GM12892 (cell line): ENCODE measurements at regions not wholly inside any gene's neighbourhood (a gene's known extent, or its start where the extent isn't known, plus 50 kb on each side); places are given as distances from the start of the nearest gene placed in this dataset.
"Not testable (repeated sequence)": the region's sequence is repeated elsewhere in the genome, so short reads cannot be mapped to it uniquely, and the experiment has no call there.

Experiments used
- DNase-seq: peaks from one replicate; pipeline ENCODE4 v3.0.0; 2011; ENCODE audit not compliant: insufficient read length
- FAIRE-seq: peaks from 2 replicates; lab custom pipeline; 2011; peaks lifted over from hg19 to GRCh38; lab: Jason Lieb, UNC
- POLR2A ChIP-seq: IDR thresholded peaks from 2 replicates; pipeline ENCODE4 v1.6.1; 2011; ENCODE audit warnings: low read depth, low read length, control low read depth
- POLR2AphosphoS5 ChIP-seq: IDR thresholded peaks from 2 replicates; pipeline ENCODE4 v1.6.1; 2011; ENCODE audit warnings: low read depth, low read length, control low read depth
- TAF1 ChIP-seq: IDR thresholded peaks from 2 replicates; pipeline ENCODE4 v1.6.1; 2011; ENCODE audit warnings: low read depth, mild to moderate bottlenecking, control low read depth, low read length, borderline replicate concordance

DNA sequence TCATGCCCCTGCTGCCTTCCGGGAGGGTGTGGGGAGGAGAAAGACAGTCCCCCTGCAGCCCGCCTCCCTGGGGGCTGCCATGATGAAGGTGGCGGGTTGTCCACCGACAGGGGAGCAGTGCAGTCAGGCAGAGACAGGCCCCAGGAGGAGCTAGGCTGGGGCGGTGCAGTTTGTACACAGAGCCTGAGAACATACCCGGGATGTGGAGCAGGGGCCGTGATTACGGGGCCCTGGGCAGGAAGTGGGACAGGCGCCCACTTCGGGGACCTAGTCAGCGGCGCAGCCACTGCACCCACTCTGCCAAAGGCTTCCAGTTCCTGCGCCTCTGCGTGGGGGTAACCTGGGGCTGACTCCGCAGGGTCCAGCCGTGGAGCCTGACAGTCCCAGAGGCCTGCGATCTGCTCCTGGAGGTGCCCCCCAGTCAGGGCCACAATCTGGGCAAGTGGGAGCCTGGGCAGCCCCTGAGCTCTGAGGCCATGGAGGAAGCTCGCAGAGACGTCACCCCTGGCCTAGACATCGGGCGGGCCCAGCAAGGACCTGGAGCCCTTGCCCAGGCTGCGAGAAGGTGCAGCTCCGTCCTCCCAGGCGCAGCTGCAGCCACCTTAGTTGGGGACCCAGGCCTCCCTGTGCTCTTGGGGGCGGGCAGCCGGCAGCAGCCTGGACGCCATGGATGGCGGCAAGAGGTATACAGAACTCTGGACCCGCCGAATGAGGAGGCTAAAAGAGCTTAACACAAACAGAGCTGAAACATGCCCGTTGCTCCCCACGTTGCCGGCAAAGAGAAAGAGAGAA is 1356.8 kb downstream of the XPNPEP1 start:
- DNase-seq (no peak), FAIRE-seq (no peak)
- no peak for TF ChIP-seq POLR2AphosphoS5
- TF ChIP-seq TAF1: no peak
- no peak for TF ChIP-seq POLR2A

DNA sequence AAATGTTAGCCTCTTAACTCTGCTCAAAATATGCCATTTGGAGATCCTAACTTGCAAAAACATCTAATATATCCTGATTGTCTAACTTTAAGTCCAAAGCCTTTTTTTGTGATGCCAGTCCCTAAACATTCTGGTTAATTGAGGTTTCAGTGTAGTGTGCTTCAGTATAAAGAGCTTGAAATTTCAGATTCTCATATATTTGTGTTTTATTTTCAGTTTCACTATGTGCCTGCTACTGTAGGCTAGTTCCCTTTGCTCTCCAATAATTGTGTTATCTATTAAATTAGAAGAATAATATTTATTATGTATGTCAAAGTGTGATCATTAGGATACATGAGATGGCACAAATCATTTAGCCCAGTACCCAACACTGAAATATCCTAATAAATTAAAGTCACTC is 1361.2 kb downstream of the XPNPEP1 start:
- no peak for DNase-seq
- TF ChIP-seq TAF1: no peak
- TF ChIP-seq POLR2A: no peak
- no peak for TF ChIP-seq POLR2AphosphoS5
- FAIRE-seq: no peak

DNA sequence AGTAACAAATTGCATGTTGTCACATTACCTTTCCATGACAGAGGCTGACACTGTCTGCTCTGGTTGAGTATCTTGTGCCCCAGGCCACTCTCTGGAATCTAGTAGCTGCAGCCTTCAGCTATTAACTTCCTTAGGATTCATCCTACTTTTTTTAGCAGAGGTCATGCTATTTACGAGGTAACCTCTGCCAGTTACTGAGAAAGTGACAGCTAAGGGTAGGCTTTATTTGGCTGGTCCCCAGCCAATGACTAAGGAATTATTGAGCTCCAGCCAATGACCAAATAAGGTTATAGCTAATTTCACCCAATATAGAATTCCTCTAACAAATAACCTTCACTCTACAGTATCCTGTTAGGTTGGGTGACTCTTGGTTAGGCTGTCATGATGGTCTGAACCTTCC is 1361.7 kb downstream of the XPNPEP1 start:
- TF ChIP-seq POLR2AphosphoS5: no peak
- no peak for TF ChIP-seq TAF1
- TF ChIP-seq POLR2A: no peak
- no peak for FAIRE-seq
- DNase-seq: no peak

GRCh38 chr10:108560488-108560887 is 1362.8 kb downstream of the XPNPEP1 start:
- DNase-seq (no peak), FAIRE-seq (no peak)
- TF ChIP-seq POLR2A (no peak), TAF1 (no peak), POLR2AphosphoS5 (no peak)

- TF ChIP-seq POLR2A: no peak
- TF ChIP-seq POLR2AphosphoS5: no peak
- TF ChIP-seq TAF1: no peak
- FAIRE-seq: no peak
- DNase-seq: no peak
These were observed 1367.1 kb downstream of the XPNPEP1 start for GRCh38 chr10:108556186-108556585.

GRCh38 chr10:108545921-108546320 is 1377.4 kb downstream of the XPNPEP1 start:
- FAIRE-seq: peak; percentile 24
- DNase-seq: no peak
- TF ChIP-seq POLR2A: no peak
- TF ChIP-seq POLR2AphosphoS5: no peak
- no peak for TF ChIP-seq TAF1

DNA sequence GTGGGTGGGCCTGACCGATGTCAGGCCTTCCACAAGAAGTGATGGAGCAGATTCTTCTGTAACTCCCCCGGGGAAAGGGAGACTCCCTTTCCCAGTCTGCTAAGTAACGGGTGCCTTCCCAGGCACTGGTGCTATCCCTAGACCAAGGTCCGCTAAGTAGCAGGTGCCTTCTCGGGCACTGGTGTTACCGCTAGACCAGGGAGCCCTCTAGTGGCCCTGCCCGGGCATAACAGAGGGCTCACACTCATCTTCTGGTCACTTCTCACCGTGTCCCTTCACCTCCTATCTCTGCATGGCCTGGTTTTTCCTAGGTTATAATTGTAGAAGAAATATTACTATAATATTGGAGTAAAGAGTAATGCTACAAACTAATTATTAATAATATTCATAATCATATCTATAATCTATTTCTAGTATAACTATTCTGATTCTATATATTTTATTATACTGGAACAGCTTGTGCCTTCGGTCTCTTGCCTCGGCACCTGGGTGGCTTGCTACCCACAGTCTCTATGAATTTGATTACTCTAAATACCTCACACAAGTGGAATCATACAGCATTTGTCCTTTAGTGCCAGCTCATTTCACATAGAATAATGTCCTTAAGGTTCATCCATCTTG is 1378.7 kb downstream of the XPNPEP1 start:
- TF ChIP-seq POLR2A (no peak), POLR2AphosphoS5 (no peak), TAF1 (no peak)
- no peak for DNase-seq
- FAIRE-seq: peak; percentile 95

GRCh38 chr10:108533551-108533950 is 1369.0 kb upstream of the SORCS1 start:
- not testable (repeated sequence) for FAIRE-seq, DNase-seq

DNA sequence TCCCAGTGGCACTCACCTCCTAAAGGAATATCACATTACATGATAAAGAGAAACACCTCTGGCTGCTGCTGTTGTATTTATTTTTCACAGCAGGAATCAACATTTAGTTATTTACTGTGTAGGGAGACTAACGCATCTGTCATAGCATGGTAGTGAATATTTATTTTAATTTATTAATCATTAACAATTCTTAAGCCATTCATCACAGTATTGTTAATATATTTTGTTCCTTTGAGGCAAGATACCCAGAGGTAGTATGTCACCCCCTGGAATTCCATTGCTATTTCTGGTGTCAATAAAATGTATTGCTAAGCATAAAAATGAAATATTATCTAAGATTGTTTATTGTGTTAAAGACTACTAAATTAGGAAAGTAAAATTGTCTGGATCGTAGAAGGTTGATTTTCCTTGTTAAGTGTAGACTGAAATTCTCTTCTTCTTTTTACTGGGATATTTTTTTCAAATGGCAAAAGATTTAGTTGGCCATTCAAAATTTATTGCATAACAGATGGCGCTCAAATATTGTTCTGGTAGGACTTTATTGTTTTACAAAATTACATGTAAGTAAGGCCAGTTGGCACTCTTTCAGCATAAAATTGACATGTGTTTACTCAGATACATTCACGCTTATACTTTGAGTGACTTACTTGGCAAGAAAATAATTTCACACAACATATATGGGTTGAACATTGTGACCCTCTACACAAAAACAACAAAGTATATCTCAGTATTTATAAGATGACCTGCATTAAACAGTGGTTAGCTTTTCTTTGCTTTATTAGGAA is 1358.7 kb upstream of the SORCS1 start:
- DNase-seq: no peak
- no peak for FAIRE-seq
- TF ChIP-seq POLR2A: no peak
- TF ChIP-seq TAF1: no peak
- TF ChIP-seq POLR2AphosphoS5: no peak

GRCh38 chr10:108521827-108522492 is 1357.5 kb upstream of the SORCS1 start:
- TF ChIP-seq TAF1: no peak
- no peak for TF ChIP-seq POLR2A
- TF ChIP-seq POLR2AphosphoS5: no peak
- no peak for DNase-seq
- no peak for FAIRE-seq

DNA sequence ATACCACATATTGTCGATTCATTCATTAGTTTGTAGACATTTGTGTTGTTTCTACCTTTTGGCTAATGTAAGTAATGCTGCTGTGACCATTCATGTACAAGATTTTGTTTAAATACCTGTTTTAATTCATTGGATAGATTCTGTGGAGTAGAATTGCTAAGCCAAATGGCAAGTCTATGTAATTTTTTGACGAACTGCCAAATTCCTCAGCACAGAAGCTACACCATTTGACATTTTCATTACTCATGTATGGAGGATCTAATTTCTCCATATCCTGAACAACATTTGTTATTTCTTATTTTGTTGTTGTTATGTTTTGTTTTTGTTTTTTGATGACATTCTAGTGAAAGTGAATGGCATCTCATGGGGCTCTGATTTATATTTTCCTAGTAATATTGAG is 1351.3 kb upstream of the SORCS1 start:
- TF ChIP-seq POLR2AphosphoS5 (no peak), POLR2A (no peak), TAF1 (no peak)
- FAIRE-seq (no peak), DNase-seq (no peak)
